Ovary (tissue), 3 donors: ENCODE measurements at regions not wholly inside any gene's neighbourhood (a gene's known extent, or its start where the extent isn't known, plus 50 kb on each side); places are given as distances from the start of the nearest gene placed in this dataset.

Source experiments
- EP300 ChIP-seq: sonication (generic); formaldehyde crosslinking; IDR thresholded peaks from one replicate; pipeline ENCODE4 v1.6.1; 2017; ENCODE audit warnings: antibody characterized with exemption
- POLR2A ChIP-seq: fragments of 450-650 bp; IDR thresholded peaks from one replicate; pipeline ENCODE4 v1.6.1; 2017; ENCODE audit warnings: antibody characterized with exemption, mild to moderate bottlenecking, moderate library complexity
- TF ChIP-seq, protein P1 (sequence below), 3 donors: fragments of 450-650 bp in 2 of 3; fragments of 200-600 bp in 1 of 3; IDR thresholded peaks; one replicate each; pipeline versions ENCODE4 v1.5.1 to v1.8.0; 2016 to 2022; ENCODE audit warnings: antibody characterized with exemption in 3 of 3, mild to moderate bottlenecking in 1 of 3
- donor health status: DM: no; HTN: no; CAD: no.

DNA sequence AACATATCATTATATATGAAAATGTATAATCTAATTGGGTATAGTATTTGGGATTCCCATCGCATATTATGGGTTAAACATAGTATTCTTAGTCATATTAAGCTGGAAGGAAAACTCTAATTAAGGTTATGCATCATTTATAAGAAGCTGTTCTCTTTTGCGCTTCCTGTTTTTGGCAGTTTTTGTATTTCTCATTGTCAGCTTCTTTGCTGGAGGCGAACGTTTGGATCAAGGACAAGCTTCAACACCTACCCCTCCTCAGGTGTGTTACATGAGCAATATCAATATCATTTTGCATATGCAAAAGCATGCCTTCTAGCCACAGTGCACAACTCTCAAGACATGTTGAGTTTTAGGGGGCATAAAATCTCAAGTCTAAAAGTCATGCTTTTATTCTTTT is 439.8 kb downstream of the TDRD3 start:
- TF ChIP-seq, protein P1, sequence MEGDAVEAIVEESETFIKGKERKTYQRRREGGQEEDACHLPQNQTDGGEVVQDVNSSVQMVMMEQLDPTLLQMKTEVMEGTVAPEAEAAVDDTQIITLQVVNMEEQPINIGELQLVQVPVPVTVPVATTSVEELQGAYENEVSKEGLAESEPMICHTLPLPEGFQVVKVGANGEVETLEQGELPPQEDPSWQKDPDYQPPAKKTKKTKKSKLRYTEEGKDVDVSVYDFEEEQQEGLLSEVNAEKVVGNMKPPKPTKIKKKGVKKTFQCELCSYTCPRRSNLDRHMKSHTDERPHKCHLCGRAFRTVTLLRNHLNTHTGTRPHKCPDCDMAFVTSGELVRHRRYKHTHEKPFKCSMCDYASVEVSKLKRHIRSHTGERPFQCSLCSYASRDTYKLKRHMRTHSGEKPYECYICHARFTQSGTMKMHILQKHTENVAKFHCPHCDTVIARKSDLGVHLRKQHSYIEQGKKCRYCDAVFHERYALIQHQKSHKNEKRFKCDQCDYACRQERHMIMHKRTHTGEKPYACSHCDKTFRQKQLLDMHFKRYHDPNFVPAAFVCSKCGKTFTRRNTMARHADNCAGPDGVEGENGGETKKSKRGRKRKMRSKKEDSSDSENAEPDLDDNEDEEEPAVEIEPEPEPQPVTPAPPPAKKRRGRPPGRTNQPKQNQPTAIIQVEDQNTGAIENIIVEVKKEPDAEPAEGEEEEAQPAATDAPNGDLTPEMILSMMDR (IDR thresholded peaks at IDR 0.05): no peak
- TF ChIP-seq EP300 (no peak), POLR2A (no peak)
